Mammary epithelial cell (primary cell): ENCODE measurements at regions not wholly inside any gene's neighbourhood (a gene's known extent, or its start where the extent isn't known, plus 50 kb on each side); places are given as distances from the start of the nearest gene placed in this dataset.

Experiments
- CTCF ChIP-seq, 2 donors: IDR thresholded peaks in 1 of 2; conservative IDR thresholded peaks in 1 of 2; 2 replicates each; pipeline ENCODE4 v1.5.1; 2011 to 2012; ENCODE audit warnings: inconsistent platforms in 2 of 2, low read length in 2 of 2, mild to moderate bottlenecking in 2 of 2, control low read depth in 1 of 2, low read depth in 1 of 2; ENCODE audit not compliant: insufficient read depth in 1 of 2; ENCODE audit errors: extremely low read depth in 1 of 2
- EZH2 ChIP-seq: IDR thresholded peaks from 2 replicates; pipeline ENCODE4 v1.6.1; 2012; ENCODE audit warnings: low read length, inconsistent platforms, borderline replicate concordance

- TF ChIP-seq CTCF (conservative IDR thresholded peaks at IDR 0.05 in 1 of 2, IDR thresholded peaks at IDR 0.05 in 1 of 2; ENCODE audit: extremely low read depth in 1 of 2, insufficient read depth in 1 of 2, low read depth in 1 of 2, low read length in 2 of 2) (no peak), EZH2 (no peak)
Measured at GRCh38 chr12:92546259-92546634, 156.5 kb upstream of the PLEKHG7 start.
